Keratinocyte (primary cell): ENCODE measurements at regions not wholly inside any gene's neighbourhood (a gene's known extent, or its start where the extent isn't known, plus 50 kb on each side); places are given as distances from the start of the nearest gene placed in this dataset.

ENCODE experiments used
- DNase-seq: peaks from one replicate; pipeline ENCODE4 v3.0.0-alpha.2; 2011; ENCODE audit warnings: low read depth, missing footprints, low spot score
- FAIRE-seq: peaks from 2 replicates; lab custom pipeline; 2011; peaks lifted over from hg19 to GRCh38; lab: Jason Lieb, UNC
- H2AFZ ChIP-seq: 2 replicates; pipeline ENCODE4 v1.6.0; 2012; ENCODE audit warnings: low read length, control low read depth, inconsistent platforms; ENCODE audit not compliant: control insufficient read depth
- H3K27ac ChIP-seq: 2 replicates; pipeline ENCODE4 v1.5.1; 2011; ENCODE audit warnings: low read length; ENCODE audit not compliant: control insufficient read depth, insufficient read depth
- H3K27me3 ChIP-seq: 3 replicates; pipeline ENCODE4 v1.6.0; 2011; ENCODE audit warnings: low read length; ENCODE audit not compliant: control insufficient read depth, insufficient read depth; ENCODE audit errors: extremely low read depth
- H3K36me3 ChIP-seq, 2 experiments: 2 replicates in 1 of 2; 3 replicates in 1 of 2; pipeline ENCODE4 v1.5.1; 2011; ENCODE audit warnings: low read length in 2 of 2, mild to moderate bottlenecking in 1 of 2; ENCODE audit not compliant: control insufficient read depth in 2 of 2, insufficient read depth in 2 of 2; ENCODE audit errors: extremely low read depth in 1 of 2
- H3K4me1 ChIP-seq: 3 replicates; pipeline ENCODE4 v1.5.1; 2011; ENCODE audit warnings: low read length; ENCODE audit not compliant: control insufficient read depth, insufficient read depth; ENCODE audit errors: extremely low read depth
- H3K4me2 ChIP-seq: 3 replicates; pipeline ENCODE4 v1.6.0; 2011; ENCODE audit warnings: low read depth, low read length; ENCODE audit not compliant: control insufficient read depth, insufficient read depth; ENCODE audit errors: extremely low read depth
- H3K4me3 ChIP-seq, 3 experiments: fragments of 200-600 bp in 1 of 3; sonication (generic) in 1 of 3; 2 replicates in 2 of 3; 3 replicates in 1 of 3; pipeline ENCODE4 v1.5.1; 2011 to 2016; ENCODE audit warnings: low read length in 3 of 3, mild to moderate bottlenecking in 3 of 3, control low read depth in 2 of 3, inconsistent platforms in 1 of 3, low read depth in 1 of 3, mixed read lengths in 1 of 3, mixed run types in 1 of 3, moderate library complexity in 1 of 3; ENCODE audit not compliant: control insufficient read depth in 2 of 3, insufficient read depth in 2 of 3; ENCODE audit errors: extremely low read depth in 1 of 3
- H3K79me2 ChIP-seq: 2 replicates; pipeline ENCODE4 v1.6.0; 2012; ENCODE audit warnings: low read length; ENCODE audit not compliant: control insufficient read depth, insufficient read depth
- H3K9ac ChIP-seq: 3 replicates; pipeline ENCODE4 v1.6.0; 2011; ENCODE audit warnings: low read length; ENCODE audit not compliant: control insufficient read depth, insufficient read depth; ENCODE audit errors: extremely low read depth
- H3K9me1 ChIP-seq: 3 replicates; pipeline ENCODE4 v1.6.0; 2011; ENCODE audit warnings: low read length; ENCODE audit not compliant: control insufficient read depth, insufficient read depth; ENCODE audit errors: extremely low read depth
- H3K9me3 ChIP-seq: 2 replicates; pipeline ENCODE4 v1.5.1; 2012; ENCODE audit warnings: low read depth, low read length; ENCODE audit not compliant: control insufficient read depth
- H4K20me1 ChIP-seq: 3 replicates; pipeline ENCODE4 v1.6.0; 2011; ENCODE audit warnings: low read length; ENCODE audit not compliant: control insufficient read depth, insufficient read depth; ENCODE audit errors: extremely low read depth
- CTCF ChIP-seq, 3 experiments: IDR thresholded peaks in 1 of 3; conservative IDR thresholded peaks in 1 of 3; optimal IDR thresholded peaks in 1 of 3; 2 replicates in 2 of 3; 3 replicates in 1 of 3; pipeline versions ENCODE3 to v1.5.1; 2011; ENCODE audit warnings: low read length in 3 of 3, mild to moderate bottlenecking in 3 of 3, moderate library complexity in 2 of 3, control low read depth in 1 of 3, inconsistent platforms in 1 of 3; ENCODE audit not compliant: insufficient read depth in 2 of 3; ENCODE audit errors: extremely low read depth in 1 of 3
- EZH2 ChIP-seq: IDR thresholded peaks from one replicate; pipeline ENCODE4 v1.6.1; 2012; ENCODE audit warnings: inconsistent platforms, mild to moderate bottlenecking, low read length, moderate library complexity
- dilution Hi-C: fragments of 300-500 bp; cut with MboI; formaldehyde crosslinking; loops from one replicate; pipeline ENCODE4 v1.7.0; 2020; ENCODE audit warnings: low sequenced_read_pairs; ENCODE audit not compliant: extremely low pct_ligation_motif_present

- H3K9me3 ChIP-seq, result peaks cover 13% of the 10 kb centered on the region
- DNase-seq (no peak), FAIRE-seq (no peak)
- H3K27me3 ChIP-seq, result no peaks in the 10 kb centered on the region
- no peak overlapping the region for H3K4me2 ChIP-seq
- no peaks in the 10 kb centered on the region for H4K20me1 ChIP-seq
- no peaks in the 10 kb centered on the region for H3K79me2 ChIP-seq
- no peak overlapping the region for H3K27ac ChIP-seq
- H2AFZ ChIP-seq, result no peak overlapping the region
- no peak overlapping the region for H3K4me3 ChIP-seq
- no peaks in the 10 kb centered on the region for H3K36me3 ChIP-seq
- no peaks in the 10 kb centered on the region for H3K9me1 ChIP-seq
- no peak overlapping the region for H3K9ac ChIP-seq
- dilution Hi-C loops, result no loop called here
- TF ChIP-seq CTCF (optimal IDR thresholded peaks at IDR 0.05 in 1 of 3, IDR thresholded peaks at IDR 0.05 in 1 of 3, conservative IDR thresholded peaks at IDR 0.05 in 1 of 3; ENCODE audit: extremely low read depth in 1 of 3, insufficient read depth in 2 of 3, low read length in 3 of 3) (no peak), EZH2 (no peak)
- no peaks in the 10 kb centered on the region for H3K4me1 ChIP-seq
Measured at GRCh38 chr22:49570032-49570848, 257.4 kb downstream of the BRD1 start.

GRCh38 chr22:49569286-49570031 lies 258.2 kb downstream of the BRD1 start:
- Histone ChIP-seq H3K27ac (no peak overlapping the region), H3K27me3 (no peaks in the 10 kb centered on the region), H3K9me1 (no peaks in the 10 kb centered on the region), H3K4me3 (no peak overlapping the region), H3K79me2 (no peaks in the 10 kb centered on the region), H3K4me1 (no peaks in the 10 kb centered on the region), H3K36me3 (no peaks in the 10 kb centered on the region), H2AFZ (no peak overlapping the region), H4K20me1 (no peaks in the 10 kb centered on the region), H3K9me3 (peaks cover 18% of the 10 kb centered on the region), H3K9ac (no peak overlapping the region), H3K4me2 (no peak overlapping the region)
- no peak for TF ChIP-seq CTCF (optimal IDR thresholded peaks at IDR 0.05 in 1 of 3, IDR thresholded peaks at IDR 0.05 in 1 of 3, conservative IDR thresholded peaks at IDR 0.05 in 1 of 3; ENCODE audit: extremely low read depth in 1 of 3, insufficient read depth in 2 of 3, low read length in 3 of 3)
- TF ChIP-seq EZH2, result no peak
- dilution Hi-C loops, result no loop called here
- no peak for FAIRE-seq
- DNase-seq, result no peak
